SIG-M5 treated with dmso at 0.1 percent for 504 hours (cell line): ENCODE measurements at regions not wholly inside any gene's neighbourhood (a gene's known extent, or its start where the extent isn't known, plus 50 kb on each side); places are given as distances from the start of the nearest gene placed in this dataset.
"Not testable (repeated sequence)": the region's sequence is repeated elsewhere in the genome, so short reads cannot be mapped to it uniquely, and the experiment has no call there.

Experiments used
- DNase-seq: peaks from one replicate; lab custom pipeline; 2025; ENCODE audit not compliant: unreplicated experiment; lab: John Stamatoyannopoulos, UW

DNA sequence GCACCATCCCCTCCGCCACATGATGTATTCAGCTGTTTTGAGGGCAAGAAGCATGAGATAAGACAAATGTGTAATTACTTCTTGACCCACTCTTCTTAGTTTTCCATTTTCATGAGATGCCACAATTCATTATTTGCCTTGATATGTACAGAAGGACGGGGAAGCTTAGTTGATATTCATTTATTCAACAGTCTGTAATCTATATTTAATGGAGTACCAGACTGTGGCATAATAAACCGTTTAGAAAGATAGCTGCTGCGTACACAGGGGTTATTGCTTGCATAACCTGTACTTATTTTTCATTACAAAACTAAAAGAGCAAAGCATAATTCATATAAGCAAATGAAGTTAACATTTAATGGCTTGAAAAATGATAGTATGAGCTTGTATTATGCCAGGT, 466.4 kb upstream of the GYPC start:
- no peak for DNase-seq

DNA sequence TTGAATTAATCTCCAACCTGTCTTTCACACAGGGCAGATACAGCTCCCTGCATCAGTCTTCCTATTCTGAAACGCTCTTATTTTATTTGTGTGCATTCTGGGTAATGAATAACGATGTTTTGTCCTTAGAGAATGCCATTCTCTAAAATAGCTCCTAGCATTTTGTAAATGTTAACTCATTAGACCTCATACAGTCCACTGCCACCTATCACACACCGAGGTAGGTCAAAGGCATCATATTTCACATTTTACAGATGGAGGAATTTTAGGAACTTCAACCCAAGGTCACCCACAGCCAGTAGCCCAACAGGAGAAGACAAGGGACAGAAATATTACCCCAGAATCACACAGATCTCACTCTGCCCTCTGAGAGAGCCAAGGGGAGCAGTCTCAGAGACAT, 455.4 kb upstream of the GYPC start:
- no peak for DNase-seq

DNA sequence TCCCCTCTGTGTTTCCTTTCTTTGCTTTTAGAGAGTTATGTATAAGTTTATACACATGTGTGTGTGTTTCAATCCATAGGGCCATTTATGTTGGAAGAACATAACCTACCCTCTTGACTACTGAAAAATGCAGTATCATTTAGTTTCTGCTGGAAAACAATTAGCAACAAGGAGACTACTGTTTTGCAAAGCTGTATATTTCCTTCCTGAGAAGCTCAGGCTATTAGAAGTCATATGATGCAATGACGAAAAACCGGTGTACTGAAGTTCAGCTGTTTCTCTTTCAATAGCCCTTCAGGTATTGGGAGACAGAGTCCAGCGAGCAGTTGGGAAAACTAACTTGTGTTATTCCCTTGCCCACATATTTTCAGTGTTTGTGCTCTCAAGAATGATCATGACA, 447.7 kb upstream of the GYPC start:
- DNase-seq = no peak

DNA sequence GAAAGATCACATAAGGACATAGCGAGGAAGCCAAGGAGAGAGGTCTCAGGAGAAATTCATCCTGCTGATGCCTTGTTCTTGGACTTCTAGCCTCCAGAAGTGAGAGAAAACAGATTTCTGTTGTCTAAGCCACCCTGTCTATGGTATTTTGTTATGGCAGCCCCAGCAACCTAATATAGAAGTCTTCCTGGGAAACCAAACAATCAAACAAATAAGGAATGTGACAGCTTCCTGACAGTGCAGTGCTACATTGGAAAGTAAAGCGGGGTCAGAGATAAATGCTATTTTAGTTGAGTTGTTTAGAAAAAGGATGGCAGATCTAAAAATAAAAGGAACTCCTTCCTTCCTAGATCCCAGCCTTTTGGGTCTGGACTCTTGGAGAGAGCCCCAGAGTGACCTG, 443.2 kb upstream of the GYPC start:
- no peak for DNase-seq

DNA sequence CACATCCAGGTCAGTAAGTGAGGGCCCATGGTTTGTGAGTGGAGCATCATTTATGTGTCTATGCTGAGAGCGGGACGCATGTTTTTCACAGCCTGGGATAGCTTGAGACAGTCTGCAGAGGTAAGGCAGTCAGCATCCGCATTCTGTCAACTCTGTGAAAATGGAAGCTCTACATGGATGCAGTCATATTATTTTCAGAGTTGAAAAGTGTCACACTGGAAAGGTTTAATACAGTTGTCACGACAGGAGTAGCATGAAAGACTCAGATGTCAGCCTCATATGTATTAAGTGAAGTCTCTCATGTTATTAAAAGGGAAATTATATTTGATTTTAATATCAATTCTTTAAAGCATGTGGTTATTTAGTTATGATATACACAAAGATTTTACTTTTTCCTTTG, 436.9 kb upstream of the GYPC start:
- no peak for DNase-seq

DNA sequence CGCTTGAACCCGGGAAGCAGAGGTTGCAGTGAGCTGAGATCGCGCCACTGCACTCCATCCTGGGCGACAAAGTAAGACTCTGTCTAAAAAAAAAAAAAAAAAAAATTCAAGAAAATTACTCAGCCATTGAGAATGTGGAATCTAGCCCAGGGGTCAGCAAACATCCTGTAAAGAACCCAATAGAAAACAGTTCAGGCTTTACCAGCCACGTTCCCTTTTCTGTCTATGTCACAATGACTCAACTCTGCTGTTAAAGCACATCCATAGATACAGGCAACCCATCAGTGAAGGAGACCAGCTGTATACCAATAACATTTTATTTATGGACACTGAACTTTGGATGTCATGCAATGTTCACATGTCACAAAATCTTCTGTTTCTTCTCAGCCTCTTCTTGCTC, 435.6 kb upstream of the GYPC start:
- no peak for DNase-seq

DNA sequence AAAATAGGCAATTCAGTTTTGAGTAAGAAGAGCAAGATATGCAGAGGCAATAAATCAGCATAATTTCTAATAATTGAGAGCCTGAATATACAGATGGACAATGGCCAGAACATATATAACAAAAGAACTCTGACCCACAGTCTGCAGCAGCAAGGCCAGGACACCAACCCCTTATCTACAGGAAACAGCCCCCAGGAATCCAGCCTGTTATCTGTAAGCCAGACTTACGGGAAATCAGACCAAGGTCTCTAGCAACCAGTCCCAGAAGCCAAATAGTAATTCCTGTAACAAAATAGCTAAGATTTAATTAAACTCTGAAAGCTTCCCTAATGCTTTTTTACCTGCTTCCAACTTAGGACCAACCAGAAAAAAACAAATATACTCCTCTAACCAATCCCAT, 434.5 kb upstream of the GYPC start:
- DNase-seq = no peak

DNA sequence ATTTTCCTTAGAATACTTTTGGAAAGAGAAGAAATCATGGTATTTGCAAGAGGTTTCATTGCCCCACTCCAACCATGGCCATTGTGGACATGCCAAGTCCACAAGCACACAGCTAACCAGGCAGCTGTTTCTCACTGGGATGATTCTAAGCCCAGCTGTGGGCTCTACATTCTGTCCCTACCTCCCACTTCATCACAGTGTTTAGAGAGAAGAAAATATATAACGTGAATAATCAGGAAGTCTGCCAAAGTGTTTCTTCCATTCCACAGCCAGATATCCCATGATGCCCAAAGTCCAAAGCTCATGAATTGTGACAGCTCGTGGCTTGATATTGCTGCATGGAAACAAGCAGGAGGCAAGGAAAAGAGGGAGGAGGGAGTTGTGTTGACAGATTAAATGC, 433.7 kb upstream of the GYPC start:
- DNase-seq = no peak

DNA sequence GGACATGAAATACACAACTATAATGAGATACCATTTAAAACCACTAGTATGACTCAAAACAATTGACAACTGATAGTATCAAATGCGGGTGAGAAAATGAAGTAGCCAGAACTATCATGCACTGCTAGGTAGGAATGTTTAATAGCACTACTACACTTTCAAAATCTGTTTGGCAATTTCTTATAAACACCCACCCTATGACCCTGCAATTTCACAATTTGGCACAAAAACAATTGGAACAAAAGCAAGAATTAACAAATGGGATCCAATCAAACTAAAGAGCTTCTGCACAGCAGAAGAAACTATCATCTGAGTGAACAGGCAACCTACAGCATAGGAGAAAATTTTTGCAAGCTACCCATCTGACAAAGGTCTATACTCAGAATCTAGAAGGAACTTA, 431.2 kb upstream of the GYPC start:
- DNase-seq = no peak

DNA sequence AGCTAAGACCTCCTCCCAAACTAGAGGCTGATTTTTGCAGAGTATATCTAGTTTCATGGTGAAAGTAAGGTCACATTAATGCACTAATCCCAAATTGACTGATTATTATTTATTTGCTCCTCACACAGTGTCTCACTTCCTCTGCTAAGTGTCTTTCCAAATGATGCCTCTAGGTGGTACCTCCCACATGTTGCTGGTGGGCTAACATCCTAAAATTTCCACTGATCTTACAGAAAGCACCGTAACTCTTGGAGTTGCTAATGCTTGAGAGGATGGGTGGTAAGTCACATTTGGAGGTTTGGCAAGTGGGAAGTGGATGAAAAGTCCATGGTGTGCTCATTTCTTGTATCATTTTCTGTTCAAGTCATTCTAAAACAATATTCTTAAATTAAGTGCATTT, 428.7 kb upstream of the GYPC start:
- DNase-seq = peak; percentile 9

DNA sequence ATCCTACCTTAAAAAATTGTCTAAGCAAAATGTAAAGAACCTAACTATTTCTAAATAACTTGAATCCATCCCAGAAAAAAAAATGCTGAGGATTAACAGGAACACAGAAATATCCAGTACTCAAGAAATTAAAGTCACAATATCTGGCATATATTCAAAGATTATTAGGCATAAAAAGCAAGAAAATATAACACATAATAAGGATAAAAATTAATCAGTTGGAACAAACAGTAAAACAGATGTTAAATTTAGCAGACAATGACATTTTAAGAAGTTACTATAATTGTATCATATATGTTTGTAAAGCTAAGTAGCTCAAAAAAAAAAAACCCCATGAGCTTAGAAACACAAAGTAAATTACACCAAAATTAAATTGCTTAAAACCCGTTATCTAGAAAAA, 427.4 kb upstream of the GYPC start:
- DNase-seq = no peak

DNA sequence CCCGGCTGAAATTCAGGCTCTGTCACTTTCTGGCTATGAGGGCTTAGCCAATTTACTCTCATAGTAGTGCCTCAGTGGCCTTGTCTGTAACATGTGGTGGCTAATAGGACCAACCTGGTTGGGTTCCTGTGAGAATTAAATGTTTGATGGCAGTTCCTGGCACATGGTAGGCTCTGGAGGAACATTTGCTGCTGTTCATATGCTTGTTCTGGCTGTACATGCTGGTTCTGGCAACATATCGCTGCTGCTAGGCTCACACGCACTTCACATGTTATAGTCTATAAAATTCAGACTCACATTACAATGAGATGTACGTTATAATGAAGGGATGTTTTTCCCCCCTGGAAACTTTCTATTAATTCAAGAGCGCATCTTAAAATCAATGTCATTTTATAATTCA, 417.7 kb upstream of the GYPC start:
- no peak for DNase-seq

DNA sequence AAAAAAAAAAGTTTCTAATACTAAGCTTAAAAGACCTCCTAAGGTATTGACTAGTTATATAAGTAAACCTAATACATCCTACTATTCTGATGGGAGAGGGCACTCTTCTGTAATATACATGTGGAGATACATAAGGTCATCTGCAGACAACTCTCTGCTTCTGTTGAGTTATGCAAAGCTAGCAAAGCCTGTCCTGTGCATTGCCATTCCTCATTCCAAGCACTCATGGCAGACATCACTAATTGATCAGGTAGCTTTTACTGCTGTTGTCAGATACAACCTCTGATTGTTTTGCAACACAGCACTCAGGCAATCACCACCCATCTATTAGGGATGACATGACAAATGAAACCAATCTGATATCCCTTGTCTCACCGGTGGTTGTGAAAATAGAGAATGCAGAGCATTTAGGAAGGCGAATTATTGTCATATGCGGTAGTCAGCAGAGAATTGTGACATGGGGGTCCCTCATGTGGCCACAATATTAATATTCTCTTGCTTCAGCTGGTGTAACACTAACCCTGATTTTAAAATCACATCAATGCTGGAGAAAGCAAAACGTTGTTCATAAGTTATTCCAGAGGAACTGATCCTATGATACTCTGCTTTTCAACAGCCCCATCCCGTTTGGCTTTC, 416.5 kb upstream of the GYPC start:
- no peak for DNase-seq

DNA sequence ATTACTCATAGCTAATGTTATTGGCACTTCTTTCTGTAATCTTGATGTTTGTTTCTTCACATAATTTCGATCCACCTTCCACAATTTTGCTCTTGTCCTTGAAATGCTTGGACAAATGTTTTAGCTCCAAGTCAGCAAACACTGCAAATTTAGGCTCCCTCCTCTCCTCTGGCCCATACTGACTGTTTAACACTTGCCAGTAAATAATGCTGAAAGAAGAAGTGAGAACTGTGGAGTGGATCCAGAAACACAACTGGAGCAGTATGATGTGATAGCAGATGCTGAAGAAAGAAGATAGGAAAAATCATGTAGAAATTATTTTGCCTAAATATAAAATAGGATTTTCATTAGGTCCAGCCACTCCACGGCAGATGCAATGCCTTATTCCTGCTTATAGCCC, 415.0 kb upstream of the GYPC start:
- DNase-seq = no peak

DNA sequence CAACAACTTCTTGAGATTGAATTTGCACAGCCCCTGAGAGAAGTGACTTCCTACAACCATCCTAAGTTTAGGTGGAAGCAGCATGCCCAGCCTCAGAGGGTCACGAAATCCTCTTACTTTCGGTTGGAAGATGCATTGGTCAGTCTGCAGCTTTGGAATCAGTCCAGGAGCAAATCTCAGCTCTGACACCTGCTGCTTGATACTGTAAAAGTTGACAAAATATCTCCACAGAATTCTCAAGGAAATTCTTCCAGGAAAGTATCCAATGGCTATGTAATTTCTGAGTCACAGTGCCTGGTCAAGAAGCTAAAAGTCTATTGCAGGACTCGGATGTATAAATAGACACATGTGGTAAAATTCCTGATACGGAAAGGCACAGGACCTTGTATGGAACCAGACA, 414.5 kb upstream of the GYPC start:
- no peak for DNase-seq

DNA sequence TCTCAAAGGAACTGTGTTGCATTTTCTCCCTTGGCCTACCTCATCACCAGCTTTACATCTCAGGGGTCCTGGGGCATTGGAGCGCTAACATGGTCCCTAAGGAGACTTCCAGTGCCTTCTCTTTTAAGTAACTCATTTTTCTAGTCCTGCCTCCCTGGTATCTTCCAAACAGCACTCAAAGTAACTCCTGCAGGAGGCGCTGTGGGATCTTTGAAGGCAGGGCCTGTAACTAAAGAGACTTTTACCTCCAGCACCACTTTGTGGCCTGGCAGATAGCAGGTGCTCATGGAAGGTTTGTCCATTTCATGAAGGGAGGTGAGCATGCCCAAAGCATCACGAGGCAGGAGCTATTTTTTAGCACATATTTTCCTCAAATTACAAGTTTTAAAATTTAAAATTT, 411.0 kb upstream of the GYPC start:
- DNase-seq = peak; percentile 42

DNA sequence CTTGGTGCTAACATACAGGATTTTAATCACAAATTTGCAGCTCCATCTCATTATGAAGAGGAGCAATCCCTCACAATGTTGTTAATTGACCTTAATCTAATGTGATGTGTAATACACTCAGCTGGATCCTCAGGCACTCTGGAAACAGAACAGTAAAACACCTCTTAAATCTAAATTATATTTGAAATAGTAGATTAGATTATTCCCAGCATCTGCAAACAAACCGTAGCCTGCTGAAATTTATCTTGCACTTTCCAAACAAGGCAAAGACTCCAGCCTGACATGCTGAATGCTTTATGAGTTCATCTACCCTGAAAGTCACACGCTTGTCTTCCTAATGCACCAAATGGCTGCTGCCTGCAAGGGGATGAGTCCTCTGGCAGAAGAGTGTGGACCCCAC, 402.3 kb upstream of the GYPC start:
- no peak for DNase-seq

DNA sequence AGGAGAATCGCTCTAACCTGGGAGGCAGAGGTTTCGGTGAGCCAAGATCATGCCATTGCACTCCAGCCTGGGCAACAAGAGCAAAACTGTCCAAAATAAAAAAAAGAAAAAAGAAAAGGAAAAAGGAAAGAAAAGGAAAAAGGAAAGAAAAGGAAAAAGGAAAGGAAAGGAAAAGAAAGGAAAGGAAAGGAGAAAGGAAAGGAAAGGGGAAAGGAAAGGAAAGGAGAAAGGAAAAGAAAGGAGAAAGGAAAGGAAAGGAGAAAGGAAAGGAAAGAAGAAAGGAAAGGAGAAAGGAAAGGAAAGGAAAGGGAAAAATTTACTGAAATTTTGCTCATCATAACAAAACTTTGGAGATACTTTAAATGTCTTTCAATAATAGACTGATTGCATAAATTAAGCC, 391.3 kb upstream of the GYPC start:
- no peak for DNase-seq

DNA sequence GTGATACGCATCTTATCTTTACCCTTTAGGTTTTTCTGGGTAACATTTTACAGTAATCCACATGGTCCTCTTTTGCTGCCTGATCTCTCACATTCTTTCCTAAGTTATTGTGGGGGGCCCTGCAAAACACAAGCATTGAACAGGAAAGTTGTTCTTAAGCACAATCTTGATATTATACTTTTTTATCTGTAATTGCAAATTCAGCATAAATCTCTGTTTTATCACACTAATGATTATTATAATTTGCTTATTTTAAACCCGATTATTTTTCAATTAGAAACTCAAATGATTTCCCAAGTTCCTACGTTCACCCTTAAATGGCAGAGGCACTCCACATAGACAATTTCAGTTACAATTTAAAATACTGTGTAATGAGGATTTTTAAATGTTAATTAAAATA, 386.0 kb upstream of the GYPC start:
- no peak for DNase-seq

DNA sequence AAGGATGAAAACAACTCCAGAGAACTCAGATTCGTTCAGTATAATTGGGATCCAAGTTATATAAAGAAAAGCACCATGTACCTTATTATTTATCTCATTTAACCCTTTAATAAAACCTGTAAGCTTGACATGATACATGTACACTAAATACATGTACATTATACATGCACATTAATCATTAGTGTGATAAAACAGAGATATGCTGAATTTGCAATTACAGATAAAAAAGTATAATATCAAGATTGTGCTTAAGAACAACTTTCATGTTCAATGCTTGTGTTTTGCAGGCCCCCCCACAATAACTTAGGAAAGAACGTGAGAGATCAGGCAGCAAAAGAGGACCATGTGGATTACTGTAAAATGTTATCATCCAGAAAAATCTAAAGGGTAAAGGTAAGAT, 385.4 kb upstream of the GYPC start:
- DNase-seq = no peak

DNA sequence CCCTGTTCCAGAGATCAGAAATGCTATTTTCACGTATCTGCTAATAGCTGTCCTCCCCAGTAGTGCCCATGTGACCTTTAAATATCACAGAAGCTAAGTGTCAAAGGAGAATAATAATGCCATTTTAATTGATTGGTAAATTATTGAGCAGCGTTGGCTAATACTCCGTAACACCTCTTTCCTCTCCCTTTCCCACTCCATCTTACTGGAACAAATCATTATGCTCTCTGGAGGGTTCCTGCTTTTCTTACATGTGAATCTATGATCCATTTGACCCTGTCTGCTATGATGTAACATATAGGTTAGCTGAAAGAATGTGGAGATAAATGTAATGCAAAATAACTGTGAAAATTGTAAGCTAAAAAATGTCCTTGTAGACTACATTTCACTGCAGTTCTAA, 383.6 kb upstream of the GYPC start:
- DNase-seq = no peak

DNA sequence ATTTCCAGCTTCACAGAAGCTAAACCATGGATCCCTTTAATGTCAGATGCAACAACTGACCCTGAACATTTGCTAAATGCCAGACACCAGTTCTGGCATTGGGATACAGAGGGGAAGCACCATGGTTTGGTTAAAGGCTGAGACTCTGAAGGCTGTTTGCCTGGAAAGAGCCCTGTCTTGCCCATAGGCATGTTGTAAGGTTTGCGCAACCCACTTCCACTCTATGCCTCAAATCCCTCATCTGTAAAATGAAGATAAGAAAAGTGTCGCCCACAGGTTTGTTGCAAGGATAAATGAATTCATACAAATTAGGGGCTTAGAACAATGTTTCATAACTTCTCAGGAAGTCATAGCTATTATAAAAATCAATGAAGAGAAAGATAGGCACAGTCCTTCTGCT, 380.9 kb upstream of the GYPC start:
- DNase-seq = no peak

DNA sequence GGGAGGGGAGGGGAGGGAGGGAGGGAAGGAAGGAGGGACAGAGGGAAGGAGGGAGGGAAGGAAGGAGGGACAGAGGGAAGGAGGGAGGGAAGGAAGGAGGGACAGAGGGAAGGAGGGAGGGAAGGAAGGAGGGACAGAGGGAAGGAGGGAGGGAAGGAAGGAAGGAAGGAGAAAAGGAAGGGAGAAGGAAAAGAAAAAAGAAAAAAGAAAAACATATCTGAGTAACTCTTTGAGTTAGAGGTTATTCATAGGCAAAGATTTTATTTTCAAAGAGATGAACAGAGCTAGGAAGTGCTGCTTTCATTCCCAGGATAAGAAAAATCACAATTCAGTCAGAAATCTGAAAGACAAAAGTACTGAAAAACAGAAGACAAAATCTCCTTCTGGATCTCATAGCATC, 379.7 kb upstream of the GYPC start:
- DNase-seq = not testable (repeated sequence)

DNA sequence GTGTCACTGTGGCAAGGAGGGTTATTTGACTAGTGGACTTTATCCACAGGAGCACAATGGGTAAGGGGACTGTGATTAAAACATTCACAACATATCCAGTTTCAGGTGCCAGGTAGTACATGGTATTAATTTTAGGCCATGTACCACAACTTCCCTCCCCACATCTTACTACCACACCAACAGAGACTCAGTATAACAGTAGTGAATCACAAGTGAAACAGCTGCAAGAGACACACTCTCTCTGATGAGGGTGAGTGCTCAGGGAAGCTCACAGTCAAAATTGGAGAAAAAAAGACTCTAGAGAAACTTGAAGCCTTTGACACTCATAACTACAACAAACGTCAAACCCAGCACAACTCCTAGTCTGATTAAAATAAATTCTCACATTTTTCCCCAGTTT, 367.6 kb upstream of the GYPC start:
- no peak for DNase-seq
